ENCODE measurements at regions not wholly inside any gene's neighbourhood (a gene's known extent, or its start where the extent isn't known, plus 50 kb on each side); places are given as distances from the start of the nearest gene placed in this dataset.

DNA sequence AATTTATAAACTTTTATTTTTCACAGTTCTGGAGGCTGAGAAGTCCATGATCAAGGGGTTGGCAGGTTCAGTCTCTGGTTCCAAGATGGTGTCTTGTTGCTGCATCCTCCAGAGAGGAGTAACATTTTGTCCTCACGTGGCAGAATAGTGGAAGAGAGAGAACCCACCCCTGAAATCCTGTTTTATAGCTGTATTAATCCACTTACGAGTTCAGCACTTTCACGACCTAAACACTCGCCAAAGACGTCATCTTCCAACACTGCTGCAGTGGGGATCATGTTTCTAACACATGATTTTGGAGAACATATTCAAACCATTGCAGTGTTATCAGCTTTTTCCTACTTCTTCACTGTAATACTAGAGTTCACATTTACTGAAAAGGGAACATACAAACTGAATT lies 233.0 kb upstream of the ATP10B start:
- Histone ChIP-seq H3K36me3 (no peaks in the 10 kb centered on the region), H3K9me3 (no peaks in the 10 kb centered on the region), H3K4me3 (no peak overlapping the region), H3K27ac (no peak overlapping the region), H3K4me1 (no peaks in the 10 kb centered on the region), H3K27me3 (no peaks in the 10 kb centered on the region)
- TF ChIP-seq, protein P1, sequence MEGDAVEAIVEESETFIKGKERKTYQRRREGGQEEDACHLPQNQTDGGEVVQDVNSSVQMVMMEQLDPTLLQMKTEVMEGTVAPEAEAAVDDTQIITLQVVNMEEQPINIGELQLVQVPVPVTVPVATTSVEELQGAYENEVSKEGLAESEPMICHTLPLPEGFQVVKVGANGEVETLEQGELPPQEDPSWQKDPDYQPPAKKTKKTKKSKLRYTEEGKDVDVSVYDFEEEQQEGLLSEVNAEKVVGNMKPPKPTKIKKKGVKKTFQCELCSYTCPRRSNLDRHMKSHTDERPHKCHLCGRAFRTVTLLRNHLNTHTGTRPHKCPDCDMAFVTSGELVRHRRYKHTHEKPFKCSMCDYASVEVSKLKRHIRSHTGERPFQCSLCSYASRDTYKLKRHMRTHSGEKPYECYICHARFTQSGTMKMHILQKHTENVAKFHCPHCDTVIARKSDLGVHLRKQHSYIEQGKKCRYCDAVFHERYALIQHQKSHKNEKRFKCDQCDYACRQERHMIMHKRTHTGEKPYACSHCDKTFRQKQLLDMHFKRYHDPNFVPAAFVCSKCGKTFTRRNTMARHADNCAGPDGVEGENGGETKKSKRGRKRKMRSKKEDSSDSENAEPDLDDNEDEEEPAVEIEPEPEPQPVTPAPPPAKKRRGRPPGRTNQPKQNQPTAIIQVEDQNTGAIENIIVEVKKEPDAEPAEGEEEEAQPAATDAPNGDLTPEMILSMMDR (IDR thresholded peaks at IDR 0.05 in 4 of 5, conservative IDR thresholded peaks at IDR 0.05 in 1 of 5) = no peak
- TF ChIP-seq POLR2A (IDR thresholded peaks at IDR 0.05) = no peak
- DNase-seq (no peak), ATAC-seq (no peak)
- intact Hi-C loops (cut with DNase I; ENCODE audit: low total_unique reads) (no loop called here), in situ Hi-C loops (cut with MboI; ENCODE audit: low sequenced_read_pairs in 4 of 4) (no loop called here)

GRCh38 chr5:161084115-161084514 lies 232.1 kb upstream of the ATP10B start:
- no peak for DNase-seq
- no peak for TF ChIP-seq POLR2A (IDR thresholded peaks at IDR 0.05)
- TF ChIP-seq, protein P1 (IDR thresholded peaks at IDR 0.05 in 4 of 5, conservative IDR thresholded peaks at IDR 0.05 in 1 of 5) = no peak
- Histone ChIP-seq H3K27me3 (no peaks in the 10 kb centered on the region), H3K4me1 (no peaks in the 10 kb centered on the region), H3K9me3 (no peaks in the 10 kb centered on the region), H3K27ac (no peak overlapping the region), H3K36me3 (no peaks in the 10 kb centered on the region), H3K4me3 (no peak overlapping the region)
- intact Hi-C loops (cut with DNase I; ENCODE audit: low total_unique reads) = no loop called here
- ATAC-seq = no peak
- in situ Hi-C loops (cut with MboI; ENCODE audit: low sequenced_read_pairs in 4 of 4) = no loop called here

DNA sequence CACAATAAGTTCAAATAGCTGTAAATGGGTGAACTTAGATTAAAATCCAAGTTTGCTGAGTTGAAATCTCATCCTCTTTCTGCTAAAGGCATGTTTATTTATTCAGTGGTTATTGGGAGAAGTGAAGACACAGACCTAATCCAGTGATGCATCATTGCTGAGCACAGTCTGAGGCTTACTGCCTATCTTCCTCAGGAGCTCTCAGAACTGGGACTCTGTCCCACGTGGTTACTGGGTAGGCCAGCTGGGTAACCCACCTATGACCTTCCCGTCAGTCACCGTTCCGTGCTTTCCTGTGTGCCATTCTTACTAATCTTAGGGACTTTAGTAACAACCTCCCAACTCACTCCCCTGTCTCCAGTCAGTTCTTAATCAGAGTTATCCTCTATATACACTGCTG lies 226.8 kb upstream of the ATP10B start:
- no peak overlapping the region for H3K4me3 ChIP-seq
- DNase-seq (no peak), ATAC-seq (no peak)
- no peaks in the 10 kb centered on the region for H3K9me3 ChIP-seq
- H3K36me3 ChIP-seq = no peaks in the 10 kb centered on the region
- no peaks in the 10 kb centered on the region for H3K27me3 ChIP-seq
- TF ChIP-seq POLR2A (IDR thresholded peaks at IDR 0.05) = no peak
- TF ChIP-seq, protein P1 (IDR thresholded peaks at IDR 0.05 in 4 of 5, conservative IDR thresholded peaks at IDR 0.05 in 1 of 5) = no peak
- no peaks in the 10 kb centered on the region for H3K4me1 ChIP-seq
- intact Hi-C loops (cut with DNase I; ENCODE audit: low total_unique reads) (no loop called here), in situ Hi-C loops (cut with MboI; ENCODE audit: low sequenced_read_pairs in 4 of 4) (no loop called here)
- no peak overlapping the region for H3K27ac ChIP-seq

DNA sequence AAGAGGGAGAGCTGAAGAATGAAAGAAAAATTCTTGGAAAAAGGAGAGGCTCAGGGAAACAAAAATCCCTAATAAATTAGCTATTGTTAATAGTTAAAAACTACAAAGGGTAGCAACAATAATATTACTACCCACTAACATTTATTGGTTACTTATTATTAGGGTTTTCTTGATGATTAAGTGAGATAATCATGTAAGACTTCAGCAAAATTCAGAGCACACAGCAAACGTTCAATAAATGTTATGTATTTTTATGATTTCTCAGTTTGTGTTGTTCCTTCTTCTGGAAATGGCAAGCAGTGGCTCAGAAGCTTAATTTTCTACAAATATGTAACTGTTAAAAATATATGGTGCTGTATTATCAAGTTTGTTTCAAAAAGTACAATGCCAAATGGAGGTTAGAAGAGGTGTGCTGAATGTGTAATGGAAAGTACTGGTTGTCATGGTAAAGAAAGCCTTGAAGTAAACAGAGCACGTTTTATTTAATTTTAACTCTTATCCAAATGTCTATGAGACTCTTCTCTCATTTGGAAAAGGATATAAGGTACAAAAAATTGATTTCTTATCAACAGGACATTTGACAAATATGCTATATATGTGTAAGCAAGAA lies 226.0 kb upstream of the ATP10B start:
- TF ChIP-seq, protein P1 (IDR thresholded peaks at IDR 0.05 in 4 of 5, conservative IDR thresholded peaks at IDR 0.05 in 1 of 5) = no peak
- TF ChIP-seq POLR2A (IDR thresholded peaks at IDR 0.05) = no peak
- no peaks in the 10 kb centered on the region for H3K9me3 ChIP-seq
- no peak for DNase-seq
- ATAC-seq = no peak
- intact Hi-C loops (cut with DNase I; ENCODE audit: low total_unique reads) = no loop called here
- H3K4me1 ChIP-seq = no peaks in the 10 kb centered on the region
- H3K27ac ChIP-seq = no peak overlapping the region
- no peaks in the 10 kb centered on the region for H3K27me3 ChIP-seq
- H3K4me3 ChIP-seq = no peak overlapping the region
- in situ Hi-C loops (cut with MboI; ENCODE audit: low sequenced_read_pairs in 4 of 4) = no loop called here
- H3K36me3 ChIP-seq = no peaks in the 10 kb centered on the region

- no peak for DNase-seq
- H3K9me3 ChIP-seq = no peaks in the 10 kb centered on the region
- intact Hi-C loops (cut with DNase I; ENCODE audit: low total_unique reads) = no loop called here
These were observed 225.5 kb upstream of the ATP10B start for GRCh38 chr5:161077496-161077895.

More at GRCh38 chr5:161077496-161077895, 225.5 kb upstream of the ATP10B start:
- H3K4me1 ChIP-seq = no peaks in the 10 kb centered on the region
- no peak overlapping the region for H3K27ac ChIP-seq
- H3K36me3 ChIP-seq = no peaks in the 10 kb centered on the region
- H3K27me3 ChIP-seq = no peaks in the 10 kb centered on the region
- no peak for ATAC-seq
- TF ChIP-seq POLR2A (IDR thresholded peaks at IDR 0.05) = no peak
- TF ChIP-seq, protein P1 (IDR thresholded peaks at IDR 0.05 in 4 of 5, conservative IDR thresholded peaks at IDR 0.05 in 1 of 5) = no peak
- in situ Hi-C loops (cut with MboI; ENCODE audit: low sequenced_read_pairs in 4 of 4) = no loop called here
- no peak overlapping the region for H3K4me3 ChIP-seq
